Right kidney (tissue), 1 donor: ENCODE measurements at regions not wholly inside any gene's neighbourhood (a gene's known extent, or its start where the extent isn't known, plus 50 kb on each side); places are given as distances from the start of the nearest gene placed in this dataset.
"Not testable (repeated sequence)": the region's sequence is repeated elsewhere in the genome, so short reads cannot be mapped to it uniquely, and the experiment has no call there.

Experiments used
- DNase-seq: peaks from one replicate; pipeline ENCODE4 v3.0.0-alpha.2; 2016

DNA sequence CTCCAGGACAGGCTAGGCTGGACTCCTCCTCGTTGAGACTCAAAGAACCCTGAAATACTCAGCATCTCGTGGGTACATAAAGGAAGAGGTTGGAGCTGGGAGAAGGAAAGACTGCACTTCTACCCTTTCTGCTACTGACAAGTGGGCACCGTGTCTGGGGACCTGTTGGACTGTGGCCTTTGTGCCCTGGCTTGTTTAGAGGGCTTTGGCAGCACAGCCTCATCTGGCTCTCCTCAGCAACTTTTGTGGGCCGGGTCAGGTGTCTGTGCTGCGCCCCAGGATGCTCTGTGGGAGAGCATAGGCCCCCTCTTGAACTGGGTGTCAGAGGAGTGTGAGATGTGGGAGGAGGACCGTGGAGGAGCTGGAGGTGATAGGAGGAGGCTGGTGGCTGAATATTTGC is 142.4 kb downstream of the FCRL5 start:
- DNase-seq: no peak

DNA sequence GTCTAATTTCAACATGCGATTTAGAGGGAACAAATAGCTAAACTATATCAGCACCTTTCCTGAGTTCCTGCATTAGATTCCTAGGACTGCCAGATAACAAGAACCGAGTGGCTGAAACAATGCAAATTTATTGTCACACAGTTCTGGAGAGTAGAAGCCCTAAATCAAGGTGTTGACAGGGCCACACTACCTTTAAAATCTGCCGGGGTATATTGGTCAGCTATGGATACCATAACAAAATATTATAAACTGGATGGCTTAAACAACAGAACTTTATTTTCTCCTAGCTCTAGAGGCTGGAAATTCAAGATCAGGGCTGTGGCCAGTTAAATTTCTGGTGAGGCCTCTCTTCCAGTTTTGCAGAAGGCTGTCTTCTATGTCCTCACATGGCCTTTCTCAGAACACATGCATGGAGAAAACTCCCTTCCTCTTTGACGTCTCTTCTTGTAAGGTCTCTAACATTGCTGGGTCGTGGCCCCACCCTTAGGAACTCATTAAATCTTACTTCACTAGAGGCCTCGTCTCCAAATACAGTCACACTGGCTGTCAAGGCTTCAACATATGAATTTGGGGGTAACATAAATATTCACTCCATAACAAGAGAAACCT is 144.3 kb downstream of the FCRL5 start:
- no peak for DNase-seq

DNA sequence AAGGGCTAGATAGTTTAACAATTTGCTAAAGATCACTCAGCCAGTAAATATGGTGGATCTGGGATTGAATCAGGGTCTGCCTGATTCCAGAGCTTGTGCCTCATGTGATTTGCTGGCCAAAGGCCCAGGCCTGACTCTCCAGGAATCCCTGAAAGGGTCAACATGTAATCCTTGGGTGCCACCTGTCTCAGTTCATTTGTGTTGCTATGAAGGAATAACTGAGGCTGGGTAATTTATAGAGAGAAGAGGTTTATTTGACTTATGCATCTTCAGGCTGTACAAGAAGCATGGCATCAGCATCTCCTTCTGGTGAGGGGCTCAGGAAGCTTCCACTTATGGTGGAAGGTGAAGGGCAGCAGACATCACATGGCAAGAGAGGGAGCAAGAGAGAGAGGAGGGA is 144.9 kb downstream of the FCRL5 start:
- no peak for DNase-seq

DNA sequence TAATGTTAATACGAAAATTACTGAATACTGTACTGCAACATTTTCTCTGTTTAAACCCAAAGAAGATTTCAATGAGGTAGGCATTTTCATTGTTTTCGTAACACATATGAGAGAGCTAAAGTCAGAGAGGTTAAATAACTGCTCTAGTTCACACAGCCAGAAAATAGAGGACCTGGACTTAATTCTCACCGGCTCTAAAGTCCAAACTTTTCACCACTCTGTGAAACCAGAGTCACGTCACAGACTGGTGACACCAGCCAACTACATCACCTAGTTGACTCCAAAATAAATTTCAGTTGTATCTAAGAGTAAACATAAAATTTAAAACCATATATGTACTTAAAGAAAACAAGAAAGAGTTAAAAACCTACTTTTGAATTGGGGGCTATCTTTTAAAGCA is 146.7 kb downstream of the FCRL5 start:
- DNase-seq: no peak

DNA sequence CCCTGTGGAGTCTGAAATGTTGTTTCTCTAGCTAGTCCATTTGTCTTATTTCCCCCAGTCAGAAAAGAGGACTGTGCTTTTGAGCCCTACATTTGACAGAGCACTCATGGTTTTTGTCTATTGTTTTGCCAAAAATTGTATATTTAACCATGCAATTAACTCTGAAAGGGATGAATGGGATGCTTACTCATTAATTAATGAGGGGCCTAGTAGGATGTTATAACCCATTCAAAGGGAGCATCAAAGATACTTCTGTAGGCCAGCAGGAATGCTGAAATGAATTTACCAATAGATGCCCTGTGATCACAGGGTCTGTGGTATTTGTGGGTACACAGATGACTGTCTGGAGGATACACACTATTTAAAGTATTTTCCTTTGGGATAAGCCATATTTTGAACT is 147.7 kb downstream of the FCRL5 start:
- no peak for DNase-seq

DNA sequence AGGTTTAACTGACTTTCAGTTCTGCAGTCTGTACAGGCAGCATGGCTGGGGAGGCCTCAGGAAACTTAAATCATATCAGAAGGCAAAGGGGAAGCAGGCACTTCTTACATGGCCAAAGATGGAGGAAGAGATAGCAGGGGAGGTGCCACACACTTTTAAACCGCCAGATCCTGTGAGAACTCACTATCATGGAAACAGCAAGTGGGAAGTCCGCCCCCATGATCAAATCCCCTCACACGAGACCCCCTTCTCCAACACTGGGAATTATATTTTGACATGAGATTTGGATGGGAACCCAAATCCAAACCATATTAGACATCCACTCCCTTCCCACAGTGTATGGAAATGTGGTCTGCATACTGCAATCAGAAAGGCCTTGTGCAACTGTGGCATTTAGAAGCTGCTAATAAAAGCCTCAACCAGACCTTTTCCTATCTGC is 148.2 kb downstream of the FCRL5 start:
- no peak for DNase-seq

DNA sequence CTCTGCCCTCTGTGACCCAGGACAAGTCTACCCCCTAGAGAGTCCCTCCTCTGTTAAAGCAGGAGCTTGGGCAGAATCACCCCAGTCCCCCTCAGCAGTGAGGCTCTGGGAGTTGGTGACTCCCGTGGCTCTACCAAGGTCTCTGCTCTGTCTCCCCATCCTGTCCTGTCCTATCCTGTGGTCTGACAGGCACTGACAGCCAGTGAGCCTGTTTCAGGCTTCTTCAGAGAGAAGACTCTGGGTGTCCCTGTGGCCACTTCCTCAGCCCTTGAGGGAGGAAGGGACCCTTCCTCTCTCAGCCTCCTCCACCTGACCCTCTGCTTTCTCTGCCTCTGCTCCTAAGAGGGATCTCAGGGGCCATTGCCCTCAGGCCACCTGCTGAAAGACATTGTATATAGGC is 148.7 kb downstream of the FCRL5 start:
- DNase-seq: no peak

DNA sequence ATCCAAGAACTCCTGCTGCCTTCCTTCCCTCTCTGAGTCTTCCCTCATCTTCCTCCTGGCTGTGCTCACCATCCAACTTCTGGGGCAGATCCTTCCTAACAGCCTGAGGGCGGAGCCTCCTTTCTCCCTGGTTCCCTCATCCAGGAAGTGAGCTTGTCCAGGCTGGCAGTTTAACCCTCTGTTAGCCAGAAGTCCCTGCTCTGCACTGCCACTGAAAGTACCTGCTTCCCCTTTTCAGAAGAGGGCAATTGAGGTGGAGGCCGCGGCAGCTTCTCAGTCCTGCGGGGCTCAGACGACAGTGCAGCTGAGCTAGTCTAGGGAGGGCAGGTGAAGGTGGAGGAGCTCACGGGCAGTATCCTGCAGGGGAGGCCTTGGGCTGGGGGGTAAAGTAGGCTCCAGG is 149.1 kb downstream of the FCRL5 start:
- DNase-seq: no peak

DNA sequence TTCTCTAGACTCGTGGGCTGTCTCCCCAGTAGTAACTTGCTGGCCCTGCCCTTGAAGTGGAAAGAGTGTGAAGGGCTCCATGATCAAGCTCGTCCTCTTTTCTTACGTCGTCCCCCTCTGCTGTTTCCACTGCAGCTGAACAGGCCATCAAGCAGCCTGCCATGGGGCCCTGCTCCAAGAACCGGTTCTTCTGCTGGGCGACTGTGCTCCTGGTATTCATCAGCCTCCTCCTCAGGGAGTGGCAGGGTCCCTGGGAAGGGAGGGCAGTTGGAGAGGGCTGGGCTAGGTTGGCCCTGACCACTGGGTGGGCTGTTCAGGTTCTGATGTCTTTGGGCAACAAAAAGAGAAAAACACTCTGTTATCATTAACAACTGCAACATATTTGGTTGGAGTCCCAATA is 151.5 kb downstream of the FCRL5 start:
- DNase-seq: no peak

DNA sequence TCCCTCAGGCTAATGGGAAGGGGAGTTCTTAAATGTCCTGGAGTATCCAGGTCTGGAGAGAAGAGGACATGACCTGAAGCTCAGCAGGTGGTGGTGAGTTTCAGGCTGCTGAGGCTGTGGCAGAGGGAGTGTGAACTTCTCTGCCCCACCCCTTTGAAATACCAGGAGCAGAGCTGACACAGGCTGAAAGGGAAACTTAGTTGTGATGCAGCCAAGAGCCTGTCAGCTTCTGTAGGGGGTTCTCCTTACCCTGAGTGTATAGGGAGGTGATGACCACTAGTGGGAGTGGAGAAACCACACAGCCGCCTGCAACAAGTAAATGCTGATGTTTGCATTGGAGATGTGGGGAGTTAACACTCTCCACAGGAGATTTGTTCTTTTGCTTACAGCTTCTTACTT is 152.3 kb downstream of the FCRL5 start:
- no peak for DNase-seq

DNA sequence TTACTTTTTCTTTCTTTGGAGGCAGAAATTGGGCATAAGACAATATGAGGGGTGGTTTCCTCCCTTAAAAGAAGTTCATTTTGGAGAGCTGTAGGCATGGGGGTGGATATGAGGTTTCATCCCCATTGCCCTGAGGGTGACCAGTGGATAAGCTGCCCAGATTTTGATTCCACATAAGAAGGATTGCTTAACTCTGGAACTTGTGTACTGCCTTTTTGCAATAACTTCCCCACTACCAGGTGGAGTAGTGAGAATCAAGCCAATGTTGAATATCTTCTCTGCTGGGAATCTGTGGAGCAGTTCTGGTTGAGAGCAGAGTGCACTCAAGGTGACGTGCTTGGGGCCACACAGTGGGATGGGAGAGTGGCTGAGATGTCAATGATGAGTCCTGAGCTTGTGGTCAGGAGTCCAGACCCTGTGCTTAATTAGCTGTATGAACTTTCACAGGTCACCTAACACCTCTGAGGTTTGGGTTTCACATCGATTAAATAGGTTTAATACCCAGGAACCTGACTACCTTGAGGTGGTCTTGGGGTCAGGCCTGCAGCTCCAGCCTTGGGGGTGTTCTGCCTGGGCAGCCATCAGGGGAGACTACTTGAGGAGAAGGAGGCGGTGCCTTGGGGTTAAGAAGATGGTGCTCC is 152.9 kb downstream of the FCRL5 start:
- DNase-seq: no peak

DNA sequence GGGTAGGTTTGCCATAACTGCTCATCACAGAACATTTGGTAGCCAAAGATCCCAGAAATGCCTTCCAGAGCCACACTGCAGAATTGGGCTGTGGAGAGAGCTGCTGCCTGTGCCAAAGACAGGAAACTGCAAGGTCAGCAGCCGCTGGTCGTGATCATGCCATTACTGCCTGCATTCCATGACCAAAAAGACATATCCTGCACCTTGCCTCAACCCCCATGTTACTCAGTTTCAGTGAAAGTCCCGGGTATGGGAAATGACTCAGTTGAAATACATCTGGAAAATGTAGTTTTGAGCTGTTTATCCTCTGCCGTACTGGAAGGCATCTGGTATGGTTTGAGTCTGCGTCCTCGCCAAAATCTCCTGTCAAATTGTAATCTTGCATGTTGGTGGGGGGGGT is 161.7 kb downstream of the FCRL5 start:
- no peak for DNase-seq

DNA sequence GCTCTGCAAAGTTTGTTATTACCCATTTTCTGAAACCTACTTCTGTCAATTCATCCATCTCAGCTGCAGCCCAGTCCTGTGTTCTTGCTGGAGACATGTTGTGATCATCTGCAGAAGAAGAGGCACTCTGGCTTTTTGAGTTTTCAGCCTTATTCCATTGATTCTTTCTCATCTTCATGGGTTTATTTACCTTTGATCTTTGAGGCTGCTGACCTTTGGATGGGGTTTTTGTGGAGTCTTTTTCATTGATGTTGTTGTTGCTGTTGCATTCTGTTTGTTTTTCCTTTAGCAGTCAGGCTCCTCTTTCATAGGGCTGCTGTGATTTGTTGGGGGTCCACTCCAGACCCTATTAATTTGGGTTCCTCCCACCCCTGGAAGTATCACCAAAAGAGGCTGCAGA is 164.3 kb downstream of the FCRL5 start:
- DNase-seq: no peak

DNA sequence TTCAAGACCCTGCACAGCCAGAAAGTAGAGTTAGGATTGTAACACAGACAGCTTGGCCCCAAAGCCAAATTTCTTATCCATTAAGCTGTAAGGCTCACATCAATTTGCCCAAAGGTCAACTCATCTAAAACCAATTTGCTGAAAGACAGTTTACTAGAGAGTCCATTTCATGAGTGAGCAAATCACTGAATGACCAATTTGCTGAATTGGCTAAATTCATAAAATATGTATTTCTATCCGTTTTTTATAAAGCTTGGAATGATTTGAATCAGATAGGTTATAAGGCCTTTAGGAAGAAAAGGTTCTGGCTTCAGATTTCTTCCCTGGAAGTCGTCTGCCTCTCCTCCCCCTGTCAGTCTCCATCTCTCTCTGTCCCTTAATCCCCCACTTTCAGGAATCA is 168.1 kb downstream of the FCRL5 start:
- no peak for DNase-seq

DNA sequence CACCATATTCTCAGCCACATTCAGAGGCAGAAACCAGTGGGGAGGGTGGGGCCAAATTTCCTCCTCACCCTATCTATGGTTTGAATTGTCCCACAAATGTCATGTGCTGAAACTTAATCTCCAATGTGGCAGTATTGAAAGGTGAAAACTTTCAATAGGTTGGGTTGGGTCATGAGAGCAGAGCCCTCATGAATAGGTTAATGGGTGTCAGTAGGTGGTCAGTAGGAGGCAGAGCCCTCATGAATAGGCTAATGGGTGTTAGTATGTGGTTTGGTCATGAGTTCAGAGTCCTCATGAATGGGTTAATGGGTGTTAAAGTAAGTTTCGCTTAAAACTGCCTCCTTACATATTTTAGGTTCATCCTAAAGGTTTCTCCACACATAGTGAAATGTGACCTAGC is 170.0 kb downstream of the FCRL5 start:
- no peak for DNase-seq

DNA sequence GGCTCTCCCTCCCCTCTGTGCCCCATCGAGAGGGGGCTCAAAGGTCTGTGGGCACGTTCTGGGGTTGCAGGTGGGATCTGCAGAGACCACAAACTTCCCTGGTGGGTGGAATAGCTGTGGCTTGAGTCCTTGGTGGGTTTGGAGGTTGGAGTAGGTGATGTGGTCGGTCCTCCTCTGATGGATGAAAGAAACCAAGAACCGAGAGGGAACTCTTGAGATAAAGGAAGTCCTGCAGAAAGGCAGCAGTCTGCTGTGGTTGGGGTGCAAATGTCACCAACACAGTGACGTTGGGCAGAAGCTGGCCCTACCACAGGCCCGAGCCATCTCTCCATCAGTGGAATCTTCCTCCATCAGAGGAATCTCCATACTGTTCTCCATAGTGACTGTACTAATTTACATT is 171.8 kb downstream of the FCRL5 start:
- DNase-seq: no peak

DNA sequence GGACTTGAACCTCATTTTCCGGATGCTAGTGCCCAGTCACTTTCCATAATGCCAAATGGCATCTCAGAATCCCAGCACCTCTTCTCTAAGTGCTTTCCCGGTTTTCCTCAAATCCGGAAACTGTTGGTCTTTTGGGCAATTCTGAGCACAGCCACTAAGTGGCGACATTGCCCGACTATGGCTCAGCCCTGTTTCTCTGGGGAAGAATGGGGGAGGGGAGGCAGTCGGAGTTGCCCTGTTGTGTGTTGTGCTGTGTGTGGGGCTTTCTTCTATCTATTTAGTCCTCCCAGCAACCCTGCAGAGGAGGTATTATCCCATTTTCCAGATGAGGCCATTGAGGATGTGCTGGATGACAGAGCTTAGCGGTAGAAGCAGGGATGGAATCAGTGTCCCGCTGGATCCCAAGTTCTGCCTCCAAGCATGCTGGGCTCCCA is 175.0 kb downstream of the FCRL5 start:
- peak; percentile 26 for DNase-seq

DNA sequence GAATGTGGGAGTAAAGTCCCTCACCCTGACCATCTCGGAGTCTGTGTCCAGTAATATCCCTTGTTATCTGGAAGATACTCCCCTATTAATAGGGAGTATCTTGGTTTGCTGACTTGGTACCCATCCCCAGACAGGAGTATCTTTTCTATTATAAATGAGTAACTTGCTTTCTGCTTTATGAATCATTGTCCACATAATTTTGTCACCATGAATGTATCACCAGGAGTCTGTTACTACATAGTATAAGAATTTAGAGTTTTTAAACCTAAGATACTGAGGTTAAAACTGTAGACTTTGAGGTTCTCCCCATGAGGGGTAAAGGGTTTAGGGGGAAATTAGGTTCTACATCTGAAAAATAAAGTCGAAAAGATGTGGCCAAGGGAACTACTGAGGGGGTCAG is 175.6 kb downstream of the FCRL5 start:
- DNase-seq: no peak

DNA sequence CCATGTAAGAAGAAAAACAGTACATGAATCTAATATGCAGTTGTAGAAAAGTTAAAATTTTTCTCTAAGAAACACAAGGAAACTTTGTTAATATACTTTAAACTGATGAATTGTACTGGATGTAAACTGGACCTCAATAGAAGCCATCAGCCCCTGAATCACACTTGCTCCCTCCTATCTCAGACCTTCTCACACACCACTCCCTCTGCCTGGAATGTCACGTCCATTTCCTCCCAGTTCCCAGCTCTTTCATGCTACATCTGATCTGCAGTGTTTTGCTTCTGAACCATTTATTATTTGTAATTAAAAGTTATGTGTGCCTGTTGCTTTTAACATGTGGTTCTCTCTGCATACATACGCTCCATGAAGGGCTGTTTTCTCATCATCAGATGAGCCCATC is 180.0 kb downstream of the FCRL5 start:
- not testable (repeated sequence) for DNase-seq

DNA sequence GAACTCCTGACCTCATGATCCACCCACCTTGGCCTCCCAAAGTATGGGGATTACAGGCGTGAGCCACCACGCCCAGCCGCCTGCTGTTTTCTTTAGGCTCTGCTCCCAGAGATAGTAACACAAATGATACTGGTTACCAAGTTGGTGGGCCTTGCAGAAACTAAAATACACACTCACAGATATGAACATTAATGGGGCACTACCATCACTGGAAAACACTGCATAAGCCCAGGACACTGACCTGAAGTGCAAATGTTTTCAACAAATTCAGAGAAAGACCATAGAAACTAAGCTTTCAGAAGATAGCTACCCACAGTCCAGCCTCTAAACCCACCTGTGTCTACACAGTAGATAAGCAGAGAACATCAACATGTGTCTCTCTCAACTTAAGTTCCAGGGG is 180.5 kb downstream of the FCRL5 start:
- no peak for DNase-seq

DNA sequence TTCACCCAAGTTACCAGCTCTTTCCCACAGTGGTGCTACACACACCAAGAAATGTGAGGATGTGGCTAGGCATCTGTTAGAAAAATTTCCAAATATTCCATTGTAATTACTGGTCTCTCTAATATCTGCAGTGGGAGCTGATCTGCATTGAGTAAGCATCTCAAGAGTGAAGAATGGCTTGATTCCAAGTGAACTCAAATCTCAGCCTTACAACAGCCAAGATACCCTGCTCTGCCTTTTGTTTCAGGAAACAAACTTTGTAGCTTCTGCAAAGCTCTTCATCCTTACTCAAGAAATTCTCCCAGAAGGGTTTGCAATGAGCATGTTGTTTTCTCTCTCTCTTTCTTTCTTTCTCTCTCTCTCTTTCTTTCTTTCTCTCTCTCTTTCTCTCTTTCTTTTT is 181.1 kb downstream of the FCRL5 start:
- DNase-seq: no peak

DNA sequence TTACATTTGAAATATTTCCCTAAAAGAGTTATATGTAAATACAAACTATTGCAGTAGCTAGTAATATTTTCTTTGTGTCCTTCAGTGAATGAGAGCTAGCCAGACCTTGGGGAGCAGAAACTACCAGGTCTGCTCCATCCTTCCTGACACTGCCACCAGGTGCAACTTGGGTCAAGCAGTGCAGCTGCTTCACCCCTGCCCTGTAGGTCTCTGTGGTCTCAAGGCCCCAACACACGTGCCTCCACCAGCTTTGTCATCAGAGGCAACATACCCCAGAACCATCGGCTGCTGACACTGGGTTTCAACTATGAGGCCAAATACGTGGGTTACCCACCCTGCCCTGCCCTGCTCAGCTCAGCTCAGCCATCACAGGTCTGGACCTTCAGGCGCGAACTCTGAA is 181.6 kb downstream of the FCRL5 start:
- no peak for DNase-seq

DNA sequence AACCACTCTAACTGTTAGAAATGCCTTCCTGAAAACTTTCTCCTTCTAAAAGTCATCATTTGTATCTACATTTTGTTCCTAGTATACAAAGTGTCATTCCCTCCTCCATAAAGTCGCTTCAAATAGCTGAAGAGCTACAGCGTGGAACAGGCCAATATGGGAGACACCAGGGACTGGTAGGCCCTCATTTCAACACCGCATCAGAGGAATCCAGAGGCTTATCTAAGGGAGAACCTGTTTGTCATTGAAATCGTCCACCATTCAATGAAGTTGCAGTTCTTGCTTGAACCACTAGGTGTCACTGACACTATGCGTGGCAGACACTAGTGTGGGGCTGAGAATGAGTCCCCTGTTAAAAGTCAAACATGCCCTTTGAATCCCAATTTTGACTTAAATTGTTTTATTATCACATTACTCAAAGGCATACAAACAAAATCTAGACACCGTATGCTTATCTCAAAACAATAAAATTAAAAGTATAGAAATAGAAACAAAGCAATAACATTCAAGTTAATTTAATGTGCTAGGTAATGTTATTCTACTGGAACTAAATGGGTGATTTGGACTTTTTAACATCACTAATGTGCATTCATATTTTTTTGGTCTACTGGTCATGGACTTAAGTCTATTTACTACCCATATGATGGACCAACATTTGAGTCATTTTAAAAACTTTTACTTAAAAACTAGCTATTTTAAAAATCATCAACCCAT is 182.3 kb downstream of the FCRL5 start:
- DNase-seq: peak; percentile 19

DNA sequence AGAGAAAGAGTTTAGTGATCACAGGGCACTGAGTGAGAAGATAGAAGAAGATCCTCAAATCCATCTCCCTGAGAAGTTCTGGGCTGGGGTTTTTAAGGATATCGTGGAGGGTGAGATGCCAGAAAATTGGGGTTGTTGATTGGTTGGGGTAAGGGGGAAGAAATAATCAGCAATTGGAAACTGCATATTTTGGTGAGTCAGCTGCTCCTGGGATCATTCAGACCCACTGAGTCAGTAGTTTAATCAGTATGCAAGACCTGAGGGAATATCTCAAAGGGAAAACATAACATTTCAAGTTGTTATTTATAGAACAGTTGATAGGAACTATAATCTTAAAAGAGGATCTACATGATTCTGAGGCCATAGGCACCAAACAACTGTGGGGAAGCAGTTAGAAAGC is 183.4 kb downstream of the FCRL5 start:
- not testable (repeated sequence) for DNase-seq
